Activated naive CD4-positive, alpha-beta T cell treated with anti-CD3 and anti-CD28 coated beads, Interleukin-2, amount 50 U/mL, for 72 hours (primary cell): ENCODE measurements at regions not wholly inside any gene's neighbourhood (a gene's known extent, or its start where the extent isn't known, plus 50 kb on each side); places are given as distances from the start of the nearest gene placed in this dataset.
"Not testable (repeated sequence)": the region's sequence is repeated elsewhere in the genome, so short reads cannot be mapped to it uniquely, and the experiment has no call there.

ENCODE experiments used
- ATAC-seq, 2 donors: fragments of 150-1000 bp; cut with Tn5 transposase; 2 replicates each; pipeline ENCODE4 v1.10.0; 2021; ENCODE audit warnings: mild to moderate bottlenecking in 2 of 2, moderate library complexity in 2 of 2
- DNase-seq, 2 donors: peaks; one replicate each; pipeline ENCODE4 v3.0.0; 2021 to 2022; ENCODE audit warnings: low spot score in 2 of 2
- H3K27ac Mint-ChIP-seq, 2 donors: one replicate each; pipeline ENCODE4 v1.8.0; 2022; ENCODE audit warnings: mild to moderate bottlenecking in 2 of 2, mixed read lengths in 2 of 2
- H3K36me3 Mint-ChIP-seq, 2 donors: one replicate each; pipeline ENCODE4 v1.8.0; 2022; ENCODE audit warnings: mixed read lengths in 2 of 2
- H3K9me3 Mint-ChIP-seq, 2 donors: one replicate each; pipeline ENCODE4 v1.8.0; 2022; ENCODE audit warnings: mixed read lengths in 2 of 2

DNA sequence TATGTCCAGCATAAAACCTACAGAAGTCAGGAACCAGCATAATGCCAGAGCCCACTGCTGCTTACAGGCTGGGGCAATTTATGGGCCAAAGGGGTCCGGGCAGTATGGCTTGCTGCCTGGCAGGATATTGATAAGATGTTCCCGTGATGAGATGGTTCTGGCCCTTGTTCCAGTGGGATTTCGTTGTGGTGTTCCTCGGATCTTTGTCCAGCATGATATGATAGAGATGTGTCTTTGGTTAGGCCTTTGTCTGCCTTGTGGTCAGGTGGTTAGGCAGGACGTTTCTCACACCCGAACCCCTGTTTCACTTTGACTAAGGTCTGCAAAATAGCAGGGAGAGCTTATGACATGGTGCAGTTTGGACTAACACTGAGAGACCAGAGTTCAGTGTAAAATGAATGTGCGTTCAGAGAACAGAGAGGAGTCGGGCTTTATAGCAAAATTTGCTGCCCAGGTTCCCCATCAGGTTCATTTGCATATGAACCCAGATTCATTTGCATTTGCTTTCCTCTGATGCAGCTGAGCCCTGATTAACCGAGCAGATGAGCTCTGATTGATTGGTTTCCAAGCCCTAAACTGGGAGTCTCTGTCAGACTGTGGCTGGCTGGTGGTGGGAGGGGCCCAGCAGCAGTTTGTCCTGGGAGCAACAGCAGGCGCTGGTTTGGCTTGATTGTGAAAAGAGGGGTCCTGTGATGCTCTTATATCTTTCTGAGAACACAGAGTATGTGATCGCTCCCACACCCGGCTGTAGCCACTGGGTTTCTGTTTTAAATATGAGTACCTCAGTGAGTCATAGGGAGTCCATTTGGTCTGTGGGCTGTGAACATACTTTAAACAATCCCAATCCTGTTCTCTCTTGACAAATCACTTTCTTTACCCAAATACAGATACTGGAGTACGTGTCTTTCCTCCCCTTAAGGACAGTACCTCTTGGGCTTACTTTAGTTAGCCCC is 156.3 kb upstream of the PZP start:
- H3K27ac Mint-ChIP-seq, result peak overlapping the region; percentile 74 to 82
- no peaks in the 10 kb centered on the region for H3K9me3 Mint-ChIP-seq
- ATAC-seq, result peak; percentile 87 to 91
- DNase-seq, result peak in 1 of 2 donors; percentile 50
- H3K36me3 Mint-ChIP-seq, result no peaks in the 10 kb centered on the region

DNA sequence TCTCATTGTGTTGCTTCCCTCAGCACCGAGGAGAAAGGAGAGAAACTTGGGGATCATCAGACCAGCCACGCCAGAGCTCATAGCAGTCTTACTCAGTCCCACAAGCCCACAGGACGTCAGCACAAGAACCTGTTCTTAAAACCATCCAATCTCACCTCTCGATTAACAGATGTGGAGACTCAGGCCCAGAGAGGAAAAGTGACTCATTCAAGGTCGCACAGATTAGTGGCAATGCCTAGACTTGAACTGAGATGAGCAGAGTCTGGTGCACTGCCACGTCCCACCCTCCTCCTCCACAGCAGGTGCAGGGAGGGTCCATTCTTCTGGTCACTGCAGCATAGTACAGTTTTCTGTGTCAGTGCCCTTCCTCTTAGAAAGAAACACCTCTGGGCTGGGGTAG is 154.9 kb upstream of the PZP start:
- Mint-ChIP-seq H3K9me3 (no peaks in the 10 kb centered on the region), H3K27ac (peak overlapping the region in 1 of 2 donors; percentile 26), H3K36me3 (peaks cover 0 to 4% of the 10 kb centered on the region in 2 donors)
- ATAC-seq (peak; percentile 47 to 65), DNase-seq (peak in 1 of 2 donors; percentile 13)

GRCh38 chr12:9361879-9362326 is 153.7 kb upstream of the PZP start:
- no peak for DNase-seq

DNA sequence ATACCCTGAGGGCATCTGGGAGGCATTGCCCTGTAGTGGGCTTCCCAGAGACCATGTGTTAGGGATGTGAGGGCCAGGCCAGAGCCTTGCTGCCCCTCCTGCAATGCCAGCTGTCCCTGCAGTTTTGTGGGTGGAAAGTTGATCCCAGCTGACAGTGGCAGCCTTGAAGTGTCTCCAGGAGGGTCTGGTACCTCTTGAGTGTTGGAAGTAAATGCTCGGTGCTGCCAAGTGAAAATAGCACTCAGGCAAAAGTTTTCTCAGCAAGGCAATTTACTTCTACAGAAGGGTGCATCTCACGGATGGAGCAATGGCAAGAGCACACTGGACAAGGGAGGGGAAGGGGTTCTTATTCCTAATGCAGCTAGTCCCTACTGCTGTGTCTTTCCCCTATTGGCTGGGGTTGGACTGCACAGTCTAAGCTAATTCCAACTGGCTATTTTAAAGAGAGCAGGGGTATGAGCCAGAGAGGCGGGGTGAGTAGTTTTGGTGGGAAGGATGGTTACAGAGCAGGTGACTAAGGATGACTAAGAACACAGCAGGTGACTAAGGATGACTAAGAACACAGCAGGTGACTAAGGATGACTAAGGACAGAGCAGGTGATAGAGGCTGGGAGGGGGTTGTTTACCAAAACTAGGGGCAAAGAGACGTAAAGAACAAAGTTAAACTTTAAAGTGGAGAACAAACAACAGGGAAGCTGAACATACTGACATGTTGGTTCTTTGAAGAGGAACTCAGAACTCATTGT is 146.0 kb upstream of the PZP start:
- H3K27ac Mint-ChIP-seq, DNase-seq: not testable (repeated sequence)
- peak in 1 of 2 donors; percentile 85 for ATAC-seq
- Mint-ChIP-seq H3K36me3 (peaks cover 0 to 63% of the 10 kb centered on the region in 2 donors), H3K9me3 (peaks cover 5 to 30% of the 10 kb centered on the region in 2 donors)

More at GRCh38 chr12:9361879-9362326, 153.7 kb upstream of the PZP start:
- ATAC-seq, result no peak
- Mint-ChIP-seq H3K9me3 (no peaks in the 10 kb centered on the region), H3K27ac (no peak overlapping the region), H3K36me3 (peaks cover 0 to 12% of the 10 kb centered on the region in 2 donors)

DNA sequence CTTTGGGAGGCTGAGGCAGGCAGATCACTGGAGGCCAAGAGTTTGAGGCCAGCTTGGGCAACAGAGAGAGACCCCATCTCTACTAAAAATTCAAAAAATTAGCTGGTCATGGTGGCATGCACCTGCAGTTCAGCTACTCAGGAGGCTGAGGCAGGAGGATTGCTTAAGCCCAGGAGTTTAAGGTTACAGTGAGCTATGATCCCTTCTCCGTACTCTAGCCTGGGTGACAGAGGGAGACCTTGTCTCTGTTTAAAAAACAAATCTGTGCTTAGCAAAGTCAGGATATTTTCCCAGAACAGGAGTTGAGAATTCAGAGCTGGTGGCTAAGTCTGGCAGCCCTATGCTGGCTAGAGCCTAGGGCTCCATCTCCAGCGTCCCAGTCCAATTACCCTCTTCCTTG is 142.9 kb upstream of the PZP start:
- ATAC-seq (no peak), DNase-seq (no peak)
- Mint-ChIP-seq H3K27ac (no peak overlapping the region), H3K36me3 (peaks cover 0 to 43% of the 10 kb centered on the region in 2 donors), H3K9me3 (peaks cover 5 to 25% of the 10 kb centered on the region in 2 donors)

- H3K36me3 Mint-ChIP-seq, result peaks cover 0 to 36% of the 10 kb centered on the region in 2 donors
- ATAC-seq (no peak), DNase-seq (no peak)
- peaks cover 5 to 24% of the 10 kb centered on the region in 2 donors for H3K9me3 Mint-ChIP-seq
- H3K27ac Mint-ChIP-seq, result peak overlapping the region in 1 of 2 donors; percentile 5
Observed at GRCh38 chr12:9349888-9350885, 142.0 kb upstream of the PZP start.

GRCh38 chr12:9348906-9349518 is 140.8 kb upstream of the PZP start:
- H3K9me3 Mint-ChIP-seq, result peaks cover 0 to 18% of the 10 kb centered on the region in 2 donors
- peaks cover 0 to 24% of the 10 kb centered on the region in 2 donors for H3K36me3 Mint-ChIP-seq
- DNase-seq (no peak), ATAC-seq (no peak)
- H3K27ac Mint-ChIP-seq, result peak overlapping the region in 1 of 2 donors; percentile 5

- H3K27ac Mint-ChIP-seq, result peak overlapping the region in 1 of 2 donors; percentile 9
- peaks cover 0 to 11% of the 10 kb centered on the region in 2 donors for H3K36me3 Mint-ChIP-seq
- peak; percentile 41 to 83 for ATAC-seq
- no peak for DNase-seq
- peaks cover 0 to 10% of the 10 kb centered on the region in 2 donors for H3K9me3 Mint-ChIP-seq
Observed at GRCh38 chr12:9347328-9348127, 139.3 kb upstream of the PZP start.

DNA sequence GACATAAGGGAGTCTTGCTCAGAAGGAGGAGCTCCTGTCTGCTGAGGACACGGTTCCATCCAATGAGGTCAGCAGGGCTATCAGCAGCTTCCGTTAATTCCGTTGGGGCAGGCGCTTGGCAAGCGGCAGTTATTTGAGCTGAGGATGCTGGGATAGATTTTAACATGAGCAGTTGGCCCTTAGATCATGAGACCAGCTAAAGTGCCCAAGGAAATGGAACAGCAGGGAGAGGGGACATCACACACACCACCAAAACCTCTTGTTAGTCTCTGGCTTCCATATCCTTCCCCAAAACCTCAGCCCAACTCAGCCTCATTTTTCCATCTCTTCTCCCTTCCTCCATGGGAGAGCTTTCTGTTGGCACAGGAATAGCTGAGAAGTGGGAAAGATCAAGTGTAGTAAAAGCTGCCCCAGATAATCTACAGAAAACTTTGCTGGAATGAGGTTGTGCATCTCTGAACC is 138.7 kb upstream of the PZP start:
- DNase-seq (no peak), ATAC-seq (no peak)
- peak overlapping the region in 1 of 2 donors; percentile 9 for H3K27ac Mint-ChIP-seq
- H3K36me3 Mint-ChIP-seq, result peaks cover 0 to 5% of the 10 kb centered on the region in 2 donors
- H3K9me3 Mint-ChIP-seq, result peaks cover 0 to 4% of the 10 kb centered on the region in 2 donors

DNA sequence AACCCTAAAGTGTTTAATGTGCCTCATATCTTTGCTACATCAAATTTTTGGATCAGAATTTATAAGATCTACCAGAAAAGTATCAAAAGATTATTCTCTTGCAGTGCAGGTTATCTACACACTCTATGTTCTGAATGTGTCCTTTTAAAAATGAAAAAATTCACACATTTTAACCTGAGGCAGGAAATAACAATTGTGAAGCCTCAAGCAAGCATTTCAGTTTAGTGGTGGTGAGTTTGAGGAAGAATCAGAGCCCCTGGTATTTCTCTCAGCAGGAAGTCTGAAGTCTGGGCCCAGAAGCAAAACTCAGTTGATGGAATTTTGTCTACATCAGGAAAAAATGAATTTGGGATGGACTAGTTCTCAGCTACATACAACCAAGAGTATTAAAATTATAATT is 137.0 kb upstream of the PZP start:
- no peaks in the 10 kb centered on the region for H3K36me3 Mint-ChIP-seq
- H3K9me3 Mint-ChIP-seq, result no peaks in the 10 kb centered on the region
- no peak for DNase-seq
- H3K27ac Mint-ChIP-seq, result no peak overlapping the region
- no peak for ATAC-seq

DNA sequence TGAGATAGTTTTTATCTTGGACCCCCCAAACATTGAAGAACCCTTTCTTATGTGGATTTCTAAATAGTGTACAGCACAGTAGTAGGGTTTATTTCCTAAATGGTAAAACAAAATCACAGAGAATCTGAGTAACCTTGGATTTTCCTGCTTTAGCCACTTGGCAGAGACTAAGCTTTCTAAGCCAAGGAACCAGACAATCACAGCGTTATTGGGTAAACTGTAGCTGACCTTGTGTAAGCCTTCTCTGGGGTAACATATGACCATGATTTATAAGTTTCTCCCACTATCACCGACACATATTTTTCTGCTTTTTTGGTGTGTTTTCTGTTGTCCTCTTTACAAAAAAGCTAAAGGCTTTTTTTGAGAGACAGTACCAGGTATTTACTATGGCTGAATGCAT is 136.3 kb upstream of the PZP start:
- no peaks in the 10 kb centered on the region for H3K9me3 Mint-ChIP-seq
- no peaks in the 10 kb centered on the region for H3K36me3 Mint-ChIP-seq
- ATAC-seq, result no peak
- no peak overlapping the region for H3K27ac Mint-ChIP-seq
- no peak for DNase-seq

GRCh38 chr12:9343731-9344130 is 135.5 kb upstream of the PZP start:
- ATAC-seq (no peak), DNase-seq (no peak)
- Mint-ChIP-seq H3K9me3 (no peaks in the 10 kb centered on the region), H3K27ac (no peak overlapping the region), H3K36me3 (no peaks in the 10 kb centered on the region)

- DNase-seq (no peak), ATAC-seq (no peak)
- H3K27ac Mint-ChIP-seq, result peak overlapping the region in 1 of 2 donors; percentile 8
- H3K9me3 Mint-ChIP-seq, result no peaks in the 10 kb centered on the region
- no peaks in the 10 kb centered on the region for H3K36me3 Mint-ChIP-seq
Observed at GRCh38 chr12:9342614-9343353, 134.6 kb upstream of the PZP start.

GRCh38 chr12:9341260-9341585 is 133.0 kb upstream of the PZP start:
- DNase-seq, result no peak
- Mint-ChIP-seq H3K36me3 (peaks cover 0 to 8% of the 10 kb centered on the region in 2 donors), H3K27ac (no peak overlapping the region), H3K9me3 (no peaks in the 10 kb centered on the region)
- peak; percentile 56 to 59 for ATAC-seq
